HepG2 (cell line): ENCODE measurements at regions not wholly inside any gene's neighbourhood (a gene's known extent, or its start where the extent isn't known, plus 50 kb on each side); places are given as distances from the start of the nearest gene placed in this dataset.
A peak's percentile ranks its signal among the peaks of the same experiment; 100 is the strongest.

Experiments used
- ATAC-seq: fragments of 200-7000 bp; cut with Tn5 transposase; 3 replicates; pipeline ENCODE4 v1.9.1; 2020; ENCODE audit warnings: mild to moderate bottlenecking, moderate library complexity
- BruUV-seq: library from RNA; stranded (reverse); fragments of 400-500 nt; replicated peaks from 2 replicates; lab custom pipeline; 2021; lab: Mats Ljungman, UMichigan
- CTCF ChIA-PET: fragments of 300-600 bp; formaldehyde crosslinking; extraction: SDS; loops from one replicate; lab custom pipeline; 2021; ENCODE audit warnings: low total read pairs, inconsistent platforms, low intra/inter-chr PET ratio; lab: Yijun Ruan, JAX
- POLR2A ChIA-PET: fragments of 350-600 bp; sonication (Branson Sonifier 250); formaldehyde crosslinking; loops from one replicate; lab custom pipeline; 2020; ENCODE audit warnings: antibody characterized with exemption, inconsistent platforms; lab: Yijun Ruan, JAX
- DNase-seq: peaks from one replicate; pipeline ENCODE4 v3.0.0-alpha.2; 2015; ENCODE audit warnings: low spot score
- FAIRE-seq: peaks from 3 replicates; lab custom pipeline; 2011; peaks lifted over from hg19 to GRCh38; lab: Jason Lieb, UNC
- H2AFZ ChIP-seq: one replicate; pipeline ENCODE4 v1.6.1; 2011; ENCODE audit warnings: low read length, inconsistent platforms
- H3K27ac ChIP-seq: fragments of 300-600 bp; 3 replicates; pipeline ENCODE4 v1.8.0; 2011; ENCODE audit warnings: mixed run types, mild to moderate bottlenecking, mixed read lengths, low read length, inconsistent platforms; ENCODE audit not compliant: insufficient read depth; ENCODE audit errors: extremely low read length
- H3K27me3 ChIP-seq, 2 experiments: fragments of 200-600 bp in 1 of 2; 2 replicates in 1 of 2; 3 replicates in 1 of 2; pipeline versions ENCODE4 v1.6.0 to v1.8.0; 2011; ENCODE audit warnings: low read length in 2 of 2, mild to moderate bottlenecking in 2 of 2, moderate library complexity in 2 of 2, inconsistent platforms in 1 of 2; ENCODE audit not compliant: insufficient read depth in 2 of 2, control insufficient read depth in 1 of 2
- H3K36me3 ChIP-seq, 2 experiments: fragments of 200-600 bp in 1 of 2; replicated peaks in 1 of 2; 2 replicates in 1 of 2; 3 replicates in 1 of 2; pipeline versions ENCODE4 v1.5.1 to v1.8.0; 2011; ENCODE audit warnings: low read length in 2 of 2, inconsistent platforms in 1 of 2; ENCODE audit not compliant: insufficient read depth in 2 of 2, control insufficient read depth in 1 of 2
- H3K4me1 ChIP-seq: 2 replicates; pipeline ENCODE4 v1.5.1; 2012; ENCODE audit warnings: low read length, inconsistent platforms; ENCODE audit not compliant: insufficient read depth
- H3K4me2 ChIP-seq: 2 replicates; pipeline ENCODE4 v1.6.0; 2011; ENCODE audit warnings: low read depth, low read length, inconsistent platforms
- H3K4me3 ChIP-seq, 3 experiments: fragments of 200-600 bp in 1 of 3; sonication (generic), shearing (Covaris generic) in 1 of 3; replicated peaks in 1 of 3; 2 replicates each; pipeline ENCODE4 v1.5.1; 2011 to 2016; ENCODE audit warnings: low read length in 3 of 3, inconsistent platforms in 2 of 3, low read depth in 2 of 3, mild to moderate bottlenecking in 2 of 3, control low read depth in 1 of 3, mixed read lengths in 1 of 3; ENCODE audit not compliant: insufficient read depth in 1 of 3
- H3K79me2 ChIP-seq: one replicate; pipeline ENCODE4 v1.6.1; 2011; ENCODE audit warnings: low read length, inconsistent platforms; ENCODE audit not compliant: insufficient read depth
- H3K9ac ChIP-seq: 2 replicates; pipeline ENCODE4 v1.6.0; 2011; ENCODE audit warnings: mild to moderate bottlenecking, low read depth, low read length, inconsistent platforms; ENCODE audit not compliant: insufficient read depth
- H3K9me3 ChIP-seq: 2 replicates; pipeline ENCODE4 v1.5.1; 2012; ENCODE audit warnings: mild to moderate bottlenecking, low read length
- H4K20me1 ChIP-seq: 2 replicates; pipeline ENCODE4 v1.6.0; 2011; ENCODE audit warnings: inconsistent platforms, mild to moderate bottlenecking, low read length, moderate library complexity; ENCODE audit not compliant: insufficient read depth
- IRF2 ChIP-seq: IDR thresholded peaks from 2 replicates; pipeline ENCODE4 v1.6.1; 2018; ENCODE audit warnings: missing genetic modification reagents, missing compliant biosample characterization
- MAFF ChIP-seq: IDR thresholded peaks from 2 replicates; pipeline ENCODE4 v1.6.1; 2011; ENCODE audit warnings: low read depth, low read length, improper control_type of control experiment
- MAFK ChIP-seq, 2 experiments: IDR thresholded peaks in 1 of 2; conservative IDR thresholded peaks in 1 of 2; 2 replicates each; pipeline ENCODE4 v1.6.1; 2011; ENCODE audit warnings: improper control_type of control experiment in 2 of 2, low read length in 2 of 2
- MYC ChIP-seq: sonication (generic); formaldehyde crosslinking; IDR thresholded peaks from 2 replicates; pipeline ENCODE4 v1.9.0; 2021; ENCODE audit warnings: missing genetic modification reagents, borderline replicate concordance
- NFE2 ChIP-seq: sonication (generic); formaldehyde crosslinking; IDR thresholded peaks from 2 replicates; pipeline ENCODE4 v1.4.0; 2020; ENCODE audit warnings: missing genetic modification reagents
- REPIN1 ChIP-seq: sonication (generic); formaldehyde crosslinking; IDR thresholded peaks from 2 replicates; pipeline ENCODE4 v1.8.0; 2022; ENCODE audit warnings: missing genetic modification reagents, low read depth, mild to moderate bottlenecking, borderline replicate concordance
- STAT5B ChIP-seq: sonication (generic); formaldehyde crosslinking; IDR thresholded peaks from 2 replicates; pipeline ENCODE4 v1.4.0; 2020; ENCODE audit warnings: missing genetic modification reagents
- ZBTB21 ChIP-seq: sonication (generic); formaldehyde crosslinking; IDR thresholded peaks from 2 replicates; pipeline ENCODE4 v1.4.0; 2020; ENCODE audit warnings: missing genetic modification reagents
- ZBTB26 ChIP-seq: IDR thresholded peaks from 2 replicates; pipeline ENCODE4 v1.6.1; 2016; ENCODE audit warnings: missing compliant biosample characterization, missing genetic modification reagents, borderline replicate concordance
- ZNF770 ChIP-seq: sonication (generic); formaldehyde crosslinking; IDR thresholded peaks from 2 replicates; pipeline ENCODE4 v1.5.0; 2020; ENCODE audit warnings: mild to moderate bottlenecking, missing genetic modification reagents
- WGBS: methylation state at CpG from one replicate; pipeline ENCODE4 v1.1.6; 2017; ENCODE audit warnings: low lambda C conversion rate; 5-methylcytosine and 5-hydroxymethylcytosine counted together
- in situ Hi-C: cut with HindIII; loops from 2 replicates; pipeline ENCODE4 v1.10.0; 2017; ENCODE audit warnings: low pct_unique_long_range_greater_than_20kb; ENCODE audit not compliant: extremely low pct_ligation_motif_present
- intact Hi-C: fragments of 100-400 bp; cut with micrococcal nuclease; formaldehyde crosslinking; loops from one replicate; pipeline ENCODE4 v1.10.0; 2022; ENCODE audit not compliant: unreplicated experiment

DNA sequence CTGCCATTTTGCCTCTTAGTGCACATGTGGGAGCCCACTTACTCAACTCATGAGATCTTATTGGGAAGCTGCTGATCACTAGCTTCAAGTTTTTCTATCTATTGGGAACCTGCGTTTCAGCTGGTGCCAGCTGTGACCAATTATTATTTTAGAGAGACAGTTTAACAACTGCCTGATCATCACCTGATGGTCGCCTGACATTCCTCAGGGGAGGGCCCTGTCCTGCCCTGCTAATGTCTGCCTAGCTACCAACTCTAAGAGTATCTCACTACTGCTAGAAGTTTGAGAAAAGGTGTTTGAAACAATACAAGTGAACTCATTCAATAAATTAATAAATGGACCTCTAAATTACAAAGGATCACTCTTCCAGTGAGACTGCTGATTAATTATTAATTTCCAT lies 95.5 kb downstream of the PCDH7 start (continued):
- TF ChIP-seq STAT5B (CRISPR knock-in tag) = no peak
- TF ChIP-seq NFE2 (CRISPR knock-in tag) = no peak
- no peak for TF ChIP-seq ZBTB26 (CRISPR knock-in tag)
- TF ChIP-seq ZBTB21 (CRISPR knock-in tag) = no peak

- Histone ChIP-seq H3K36me3 (no peaks in the 10 kb centered on the region), H3K9me3 (no peaks in the 10 kb centered on the region), H4K20me1 (no peaks in the 10 kb centered on the region), H2AFZ (no peak overlapping the region), H3K27ac (no peak overlapping the region), H3K4me2 (no peak overlapping the region), H3K4me1 (no peaks in the 10 kb centered on the region), H3K9ac (no peak overlapping the region), H3K4me3 (no peak overlapping the region), H3K27me3 (no peaks in the 10 kb centered on the region), H3K79me2 (no peaks in the 10 kb centered on the region)
- no TSS peak for BruUV-seq
- intact Hi-C loops (no loop called here), in situ Hi-C loops (no loop called here)
- ChIA-PET CTCF (no interaction called here), POLR2A (no interaction called here)
- 0% methylated on average over 1 of the region's 1 CpG for WGBS
- DNase-seq (no peak), FAIRE-seq (no peak), ATAC-seq (no peak)
- TF ChIP-seq MAFK (conservative IDR thresholded peaks at IDR 0.05 in 1 of 2, IDR thresholded peaks at IDR 0.05 in 1 of 2; ENCODE audit: low read length in 2 of 2) (peak; percentile 93 to 98), ZNF770 (CRISPR knock-in tag) (no peak), MAFF (peak; percentile 96), REPIN1 (CRISPR knock-in tag) (no peak), MYC (CRISPR knock-in tag) (no peak), IRF2 (no peak)
Observed at GRCh38 chr4:30817447-30817846, 97.3 kb downstream of the PCDH7 start.
